Activated CD4-positive, alpha-beta T cell treated with anti-CD3 and anti-CD28 coated beads, Interleukin-2, amount 10 ng/mL, durations not matched to agents 24 days and 14 days (primary cell): ENCODE measurements at regions not wholly inside any gene's neighbourhood (a gene's known extent, or its start where the extent isn't known, plus 50 kb on each side); places are given as distances from the start of the nearest gene placed in this dataset.
"Not testable (repeated sequence)": the region's sequence is repeated elsewhere in the genome, so short reads cannot be mapped to it uniquely, and the experiment has no call there.

Source experiments
- DNase-seq: peaks from one replicate; pipeline ENCODE4 v3.0.0; 2022
- H3K27ac Mint-ChIP-seq: one replicate; pipeline ENCODE4 v1.8.0; 2022; ENCODE audit warnings: mild to moderate bottlenecking, mixed read lengths
- H3K27me3 Mint-ChIP-seq: one replicate; pipeline ENCODE4 v1.8.0; 2022; ENCODE audit warnings: mixed read lengths
- H3K36me3 Mint-ChIP-seq: one replicate; pipeline ENCODE4 v1.8.0; 2022; ENCODE audit warnings: low read depth, mild to moderate bottlenecking, mixed read lengths
- H3K4me1 Mint-ChIP-seq: one replicate; pipeline ENCODE4 v1.8.0; 2021; ENCODE audit warnings: mixed read lengths
- H3K4me3 Mint-ChIP-seq: one replicate; pipeline ENCODE4 v1.8.0; 2022; ENCODE audit warnings: mild to moderate bottlenecking, moderate library complexity, mixed read lengths
- H3K9me3 Mint-ChIP-seq: one replicate; pipeline ENCODE4 v1.8.0; 2021; ENCODE audit warnings: mixed read lengths
- intact Hi-C: fragments of 100-400 bp; cut with micrococcal nuclease; formaldehyde crosslinking; loops from one replicate; pipeline ENCODE4 v1.15.1; 2023

DNA sequence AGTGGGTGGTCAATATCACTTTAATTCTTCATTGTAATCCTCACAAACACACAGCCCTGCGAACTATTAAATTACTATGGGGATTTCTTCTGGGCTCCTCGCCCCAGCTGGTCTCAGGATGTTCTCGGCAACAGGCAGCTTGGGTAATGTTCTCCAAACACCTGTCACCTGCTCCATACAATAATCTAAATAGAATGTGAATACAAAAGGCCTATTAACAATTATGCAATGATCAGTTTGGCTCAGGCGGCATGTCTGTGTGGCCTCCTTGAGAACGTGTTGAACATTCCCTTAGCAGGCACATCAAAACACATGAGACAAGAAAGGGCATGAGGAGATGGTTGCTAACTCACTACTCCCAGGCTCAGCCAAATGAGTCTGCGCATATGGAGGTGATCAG, 158.6 kb upstream of the KBTBD8 start:
- H3K9me3 Mint-ChIP-seq = no peaks in the 10 kb centered on the region
- H3K27ac Mint-ChIP-seq = no peak overlapping the region
- H3K4me1 Mint-ChIP-seq = no peaks in the 10 kb centered on the region
- intact Hi-C loops = no loop called here
- H3K4me3 Mint-ChIP-seq = no peak overlapping the region
- no peak for DNase-seq
- no peaks in the 10 kb centered on the region for H3K36me3 Mint-ChIP-seq
- H3K27me3 Mint-ChIP-seq = no peaks in the 10 kb centered on the region

DNA sequence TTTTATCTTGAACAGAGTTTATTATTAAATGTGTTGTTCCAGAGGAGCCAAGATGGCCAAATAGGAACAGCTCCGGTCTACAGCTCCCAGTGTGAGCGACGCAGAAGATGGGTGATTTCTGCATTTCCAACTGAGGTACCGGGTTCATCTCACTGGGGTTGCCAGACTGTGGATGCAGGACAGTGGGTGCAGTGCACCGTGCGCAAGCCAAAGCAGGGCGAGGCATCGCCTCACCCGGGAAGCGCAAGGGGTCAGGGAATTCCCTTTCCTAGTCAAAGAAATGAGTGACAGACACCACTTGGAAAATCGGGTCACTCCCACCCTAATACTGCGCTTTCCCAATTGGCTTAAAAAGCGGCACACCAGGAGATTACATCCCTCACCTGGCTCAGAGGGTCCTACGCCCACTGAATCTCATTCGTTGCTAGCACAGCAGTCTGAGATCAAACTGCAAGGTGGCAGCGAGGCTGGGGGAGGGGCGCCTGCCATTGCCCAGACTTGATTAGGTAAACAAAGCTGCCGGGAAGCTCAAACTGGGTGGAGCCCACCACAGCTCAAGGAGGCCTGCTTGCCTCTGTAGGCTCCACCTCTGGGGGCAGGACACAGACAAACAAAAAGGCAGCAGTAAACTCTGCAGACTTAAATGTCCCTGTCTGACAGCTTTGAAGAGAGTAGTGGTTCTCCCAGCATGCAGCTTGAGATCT, 155.2 kb upstream of the KBTBD8 start:
- H3K4me3 Mint-ChIP-seq, H3K36me3 Mint-ChIP-seq, H3K4me1 Mint-ChIP-seq, DNase-seq, H3K27ac Mint-ChIP-seq, intact Hi-C loops, H3K27me3 Mint-ChIP-seq: not testable (repeated sequence)
- H3K9me3 Mint-ChIP-seq = peaks cover 12% of the 10 kb centered on the region

DNA sequence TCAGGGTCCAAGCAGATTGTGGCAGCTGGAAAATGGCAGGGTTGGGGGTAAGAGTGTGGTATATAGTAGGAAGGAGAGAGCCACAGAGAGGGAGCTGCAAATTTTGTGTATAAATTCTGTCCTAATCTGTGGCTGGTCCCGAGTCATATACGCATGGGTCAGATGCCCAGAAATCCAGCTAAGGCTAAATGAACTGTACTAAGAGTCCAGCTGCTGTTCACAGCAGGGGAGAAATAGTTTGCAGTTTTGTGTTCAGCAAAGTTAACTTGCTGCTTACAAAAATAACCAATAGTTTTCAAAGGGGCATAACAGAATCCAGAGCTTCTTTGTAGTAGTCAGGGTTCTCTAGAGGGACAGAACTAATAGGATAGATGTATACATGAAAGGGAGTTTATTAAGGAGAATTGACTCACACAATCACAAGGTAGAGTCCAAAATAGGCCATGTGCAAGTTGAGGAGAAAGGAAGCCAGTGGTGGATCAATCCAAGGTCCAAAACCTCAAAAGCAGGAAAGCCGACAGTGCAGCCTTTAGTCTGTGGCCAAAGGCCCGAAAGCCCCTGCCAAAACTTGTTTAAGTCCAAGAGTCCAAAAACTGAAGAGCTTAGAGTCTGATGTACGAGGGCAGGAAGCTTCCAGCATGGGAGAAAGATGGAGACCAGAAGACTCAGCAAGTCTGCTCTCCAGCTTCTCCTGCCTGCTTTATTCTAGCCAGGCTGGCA, 146.1 kb upstream of the KBTBD8 start:
- intact Hi-C loops = no loop called here
- H3K36me3 Mint-ChIP-seq = no peaks in the 10 kb centered on the region
- no peak overlapping the region for H3K27ac Mint-ChIP-seq
- no peak overlapping the region for H3K4me3 Mint-ChIP-seq
- H3K27me3 Mint-ChIP-seq = peaks cover 4% of the 10 kb centered on the region
- no peaks in the 10 kb centered on the region for H3K9me3 Mint-ChIP-seq
- H3K4me1 Mint-ChIP-seq = no peaks in the 10 kb centered on the region
- DNase-seq = no peak

DNA sequence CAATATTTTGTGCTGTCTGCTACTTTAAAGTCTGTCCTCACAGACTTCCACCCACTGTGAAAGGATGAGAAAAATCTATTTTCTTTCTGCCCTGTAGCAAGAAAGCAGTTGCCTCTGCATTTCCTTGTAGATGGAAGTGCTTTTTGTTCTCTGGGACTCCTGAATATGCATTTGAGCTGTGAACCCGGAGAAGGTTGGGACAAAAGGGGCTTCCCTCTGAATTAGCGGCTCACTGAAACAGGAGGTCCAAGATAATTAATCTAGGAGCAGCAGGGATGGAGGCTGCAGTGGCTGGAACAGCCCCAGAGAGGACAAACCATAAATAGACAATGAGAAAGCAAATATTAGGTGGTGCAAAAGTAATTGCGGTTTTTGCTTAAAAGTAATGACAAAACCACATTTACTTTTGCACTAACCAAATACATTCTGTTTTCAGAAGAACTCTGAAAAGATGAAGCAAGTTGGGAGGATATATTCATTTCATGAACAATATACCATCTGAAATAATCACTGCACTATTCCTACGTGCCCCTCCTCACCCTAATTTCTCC, 143.4 kb upstream of the KBTBD8 start:
- Mint-ChIP-seq H3K27ac (no peak overlapping the region), H3K4me3 (no peak overlapping the region), H3K36me3 (no peaks in the 10 kb centered on the region), H3K4me1 (no peaks in the 10 kb centered on the region), H3K27me3 (peaks cover 4% of the 10 kb centered on the region), H3K9me3 (no peaks in the 10 kb centered on the region)
- intact Hi-C loops = no loop called here
- DNase-seq = no peak

DNA sequence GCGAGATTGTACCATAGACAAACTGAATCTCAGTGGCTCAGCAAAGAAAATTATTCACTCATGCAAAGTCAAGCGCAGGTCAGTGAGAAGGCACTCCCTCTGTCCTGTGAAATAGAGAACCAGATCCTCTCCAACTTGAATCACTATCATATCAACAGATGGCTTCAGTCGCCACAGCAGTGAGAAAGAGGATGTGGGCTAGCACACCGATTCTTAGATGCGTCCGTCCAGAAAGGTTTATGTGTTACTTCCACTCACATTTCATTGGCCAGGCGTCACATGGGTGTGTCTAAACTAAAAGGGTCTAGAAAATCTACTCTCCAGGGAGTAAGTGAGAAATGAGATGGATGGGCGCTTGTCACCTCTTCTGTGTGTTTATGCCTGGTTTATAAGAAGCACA, 141.6 kb upstream of the KBTBD8 start:
- H3K27me3 Mint-ChIP-seq = peaks cover 4% of the 10 kb centered on the region
- intact Hi-C loops = no loop called here
- H3K36me3 Mint-ChIP-seq = no peaks in the 10 kb centered on the region
- no peak overlapping the region for H3K4me3 Mint-ChIP-seq
- H3K27ac Mint-ChIP-seq = no peak overlapping the region
- H3K4me1 Mint-ChIP-seq = no peaks in the 10 kb centered on the region
- no peak for DNase-seq
- H3K9me3 Mint-ChIP-seq = no peaks in the 10 kb centered on the region

DNA sequence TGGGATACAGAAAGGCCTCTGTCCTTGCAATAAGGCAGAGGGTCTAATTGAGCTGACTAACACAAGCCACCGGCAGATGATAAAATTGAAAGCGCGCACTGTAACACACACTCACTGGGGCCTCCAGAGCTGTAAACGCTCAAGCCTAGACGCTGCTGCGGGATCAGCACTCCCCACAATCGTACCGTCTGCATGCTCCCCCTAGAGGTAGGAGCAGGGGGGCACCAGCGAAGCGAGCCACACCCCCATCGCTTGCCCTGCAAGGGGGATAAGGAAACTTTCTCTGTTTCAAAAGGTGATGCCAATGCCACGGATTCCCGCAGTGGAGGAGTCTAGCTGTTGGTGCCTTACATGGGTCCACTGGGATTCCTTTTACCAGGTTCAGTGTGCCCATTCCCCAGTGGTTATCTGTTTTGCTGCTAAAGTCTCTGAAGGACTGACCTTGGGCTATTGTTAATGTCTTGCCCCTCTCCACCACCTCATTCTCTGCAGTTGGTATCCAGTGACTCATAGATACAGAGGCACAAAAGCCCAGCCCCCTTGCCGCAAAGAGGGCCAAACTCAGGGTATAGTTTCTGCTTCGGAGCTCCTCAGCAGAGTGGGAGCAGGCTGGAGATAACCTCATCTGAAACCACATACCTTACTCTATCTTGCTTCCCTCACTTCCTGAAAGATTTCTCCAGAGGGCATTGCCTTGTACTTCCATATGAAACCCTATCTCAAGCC, 139.3 kb upstream of the KBTBD8 start:
- intact Hi-C loops = no loop called here
- Mint-ChIP-seq H3K4me1 (no peaks in the 10 kb centered on the region), H3K9me3 (no peaks in the 10 kb centered on the region), H3K27me3 (peaks cover 4% of the 10 kb centered on the region), H3K36me3 (no peaks in the 10 kb centered on the region), H3K4me3 (no peak overlapping the region), H3K27ac (no peak overlapping the region)
- DNase-seq = no peak

DNA sequence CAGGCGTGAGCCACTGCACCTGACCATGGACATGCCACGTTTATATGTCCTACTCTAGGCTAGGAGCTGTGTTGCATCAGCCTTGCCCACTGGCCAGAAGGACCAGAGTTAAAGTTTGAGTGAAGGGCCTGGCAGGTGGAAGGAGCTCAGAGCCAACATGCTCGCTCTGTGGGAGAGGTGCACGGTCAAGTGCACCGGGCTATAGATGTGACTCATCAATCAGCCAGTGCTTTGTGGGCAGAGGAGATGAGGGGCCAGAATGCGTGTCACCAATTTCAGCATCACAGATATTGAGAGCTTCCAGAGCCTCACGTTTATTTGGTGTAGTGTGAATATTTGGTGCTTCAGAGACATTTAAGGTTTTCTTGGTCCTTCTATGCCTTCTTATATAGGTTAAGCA, 137.3 kb upstream of the KBTBD8 start:
- H3K4me1 Mint-ChIP-seq = no peaks in the 10 kb centered on the region
- H3K4me3 Mint-ChIP-seq = no peak overlapping the region
- no peak for DNase-seq
- intact Hi-C loops = no loop called here
- no peaks in the 10 kb centered on the region for H3K36me3 Mint-ChIP-seq
- H3K9me3 Mint-ChIP-seq = no peaks in the 10 kb centered on the region
- H3K27ac Mint-ChIP-seq = no peak overlapping the region
- H3K27me3 Mint-ChIP-seq = no peaks in the 10 kb centered on the region

DNA sequence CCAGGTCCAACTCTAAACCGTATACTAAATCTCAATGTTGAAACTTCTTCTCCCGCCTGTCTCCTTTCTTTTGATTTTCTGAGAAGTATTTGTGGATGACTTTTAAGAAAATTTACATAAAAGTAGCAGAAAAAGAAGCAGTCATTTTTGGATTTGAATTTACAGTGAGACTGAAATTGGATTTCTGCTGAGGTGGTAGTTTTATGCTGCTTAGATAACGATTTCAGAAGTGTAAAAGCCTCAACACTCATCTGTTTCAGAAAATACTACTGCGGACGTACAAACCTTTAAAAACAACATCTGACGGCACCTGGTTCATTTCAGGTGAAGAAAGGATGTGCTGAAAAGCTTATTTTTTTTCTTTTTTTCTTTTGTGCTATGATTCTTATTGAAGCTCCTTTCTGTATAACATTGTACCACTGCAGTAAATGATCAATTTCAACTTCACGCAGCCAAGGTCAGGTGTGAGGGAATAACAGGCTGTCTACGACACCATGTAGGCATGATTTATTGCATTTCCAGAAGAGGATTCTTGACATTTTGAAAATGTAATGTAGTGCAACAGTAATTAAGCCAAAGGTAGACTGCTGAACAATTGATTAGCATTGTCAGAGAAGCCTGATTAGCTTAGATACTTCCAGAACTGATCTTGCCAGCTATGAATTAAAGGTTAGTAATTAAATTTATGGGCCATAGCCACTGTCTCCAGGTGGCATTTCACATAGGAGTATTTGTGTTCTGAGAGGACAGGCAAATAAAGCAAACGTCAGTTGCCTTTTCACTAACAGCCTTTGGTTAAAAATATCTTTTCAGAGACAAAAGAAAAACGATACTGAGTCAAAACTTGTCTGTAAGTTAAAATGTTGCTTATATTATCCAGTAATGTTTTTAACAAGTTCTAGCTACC, 134.6 kb upstream of the KBTBD8 start:
- no peak for DNase-seq
- Mint-ChIP-seq H3K27ac (no peak overlapping the region), H3K27me3 (no peaks in the 10 kb centered on the region), H3K4me3 (no peak overlapping the region), H3K36me3 (no peaks in the 10 kb centered on the region), H3K9me3 (no peaks in the 10 kb centered on the region), H3K4me1 (no peaks in the 10 kb centered on the region)
- intact Hi-C loops = no loop called here

DNA sequence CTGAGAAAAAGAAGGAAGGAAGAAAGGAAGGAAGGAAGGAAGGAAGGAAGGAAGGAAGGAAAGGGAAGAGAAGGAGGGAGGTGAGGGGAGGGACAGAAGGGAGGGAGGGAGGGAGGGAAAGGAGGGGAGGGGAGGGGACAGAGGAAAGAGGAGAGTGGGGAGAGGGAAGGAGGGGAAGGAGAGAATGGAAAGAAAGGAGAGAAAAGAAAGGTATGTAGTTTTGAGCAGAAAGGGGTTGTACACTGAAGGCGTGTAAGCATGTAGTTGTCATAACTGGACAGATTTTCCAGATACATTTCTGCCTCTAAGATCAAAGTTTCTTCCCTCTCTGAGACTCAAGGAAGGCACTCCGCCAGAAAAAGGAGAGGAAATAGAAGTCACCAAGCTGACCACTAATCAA, 113.4 kb upstream of the KBTBD8 start:
- Mint-ChIP-seq H3K36me3 (no peaks in the 10 kb centered on the region), H3K4me1 (no peaks in the 10 kb centered on the region), H3K9me3 (no peaks in the 10 kb centered on the region), H3K27ac (no peak overlapping the region), H3K27me3 (no peaks in the 10 kb centered on the region), H3K4me3 (no peak overlapping the region)
- intact Hi-C loops = no loop called here
- no peak for DNase-seq

DNA sequence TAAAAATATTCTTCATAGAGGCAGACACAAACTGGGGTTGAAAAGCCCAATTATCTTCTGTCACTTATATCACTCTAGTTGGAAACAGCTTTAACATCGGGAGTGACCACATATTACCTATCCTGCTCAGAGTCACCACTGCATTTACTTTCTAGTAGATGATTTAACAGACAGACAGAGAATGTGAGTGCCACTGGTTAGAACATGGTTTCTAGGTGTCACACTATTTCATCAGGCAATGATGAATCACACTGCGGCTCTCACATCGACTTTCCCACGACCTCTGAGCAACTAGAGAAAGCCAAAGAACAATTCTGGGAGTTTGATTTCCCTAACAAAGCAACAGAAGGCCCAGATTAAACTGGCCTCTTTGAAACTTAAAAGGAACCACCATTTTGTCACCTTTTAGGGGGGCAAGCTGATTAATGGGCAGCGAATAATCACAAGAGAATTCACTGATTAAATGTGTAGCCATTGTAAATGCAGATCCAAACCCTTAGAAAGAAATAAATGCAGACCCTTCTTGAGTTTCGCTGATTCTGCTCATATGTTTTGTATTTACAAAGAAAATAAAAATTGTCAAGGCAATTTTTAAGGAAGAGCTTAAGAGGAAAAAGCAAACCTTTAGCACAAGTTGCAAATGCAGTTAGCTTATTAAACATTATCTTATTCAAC, 112.6 kb upstream of the KBTBD8 start:
- no peaks in the 10 kb centered on the region for H3K36me3 Mint-ChIP-seq

DNA sequence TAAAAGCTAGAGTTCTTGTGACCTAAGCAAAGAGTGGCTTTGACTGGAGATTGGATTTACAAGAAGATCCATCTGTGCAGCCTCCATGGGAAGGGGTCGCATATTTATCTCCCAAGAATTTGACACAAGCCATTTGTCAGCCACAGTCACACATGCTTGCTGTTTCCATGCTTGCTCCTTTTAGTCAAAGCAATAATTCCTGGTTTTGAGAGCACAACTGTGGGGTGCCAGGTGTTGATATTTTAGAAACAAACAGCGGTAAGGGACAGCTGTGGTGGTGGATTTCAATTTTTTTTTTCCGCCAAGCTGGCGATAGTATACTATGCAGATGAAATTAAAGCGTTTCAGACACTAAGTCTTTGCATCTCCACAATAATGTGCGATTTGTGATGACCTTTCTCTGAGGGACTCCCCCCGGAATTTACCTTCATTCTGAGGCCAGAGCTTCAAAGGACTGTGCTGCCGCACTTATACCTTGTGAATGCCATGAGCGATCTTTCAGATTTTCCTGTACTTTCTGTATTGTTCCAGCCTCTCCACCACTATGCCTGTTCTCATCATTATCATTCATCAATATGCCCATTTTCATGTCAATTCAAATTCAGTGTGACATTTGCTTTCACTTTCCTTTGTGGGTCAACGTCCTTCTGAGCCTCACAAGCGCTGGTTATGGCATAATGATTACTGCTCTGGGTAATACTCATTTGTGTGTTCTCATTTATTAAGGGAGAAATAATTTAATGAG, 108.2 kb upstream of the KBTBD8 start:
- Mint-ChIP-seq H3K4me3 (no peak overlapping the region), H3K9me3 (no peaks in the 10 kb centered on the region), H3K4me1 (no peaks in the 10 kb centered on the region), H3K27me3 (no peaks in the 10 kb centered on the region), H3K36me3 (no peaks in the 10 kb centered on the region), H3K27ac (no peak overlapping the region)
- no peak for DNase-seq
- intact Hi-C loops = no loop called here

More for the DNA sequence above, 112.6 kb upstream of the KBTBD8 start:
- H3K4me3 Mint-ChIP-seq = no peak overlapping the region
- H3K27ac Mint-ChIP-seq = no peak overlapping the region
- DNase-seq = no peak
- H3K9me3 Mint-ChIP-seq = no peaks in the 10 kb centered on the region
- H3K27me3 Mint-ChIP-seq = no peaks in the 10 kb centered on the region
- intact Hi-C loops = no loop called here
- H3K4me1 Mint-ChIP-seq = no peaks in the 10 kb centered on the region

DNA sequence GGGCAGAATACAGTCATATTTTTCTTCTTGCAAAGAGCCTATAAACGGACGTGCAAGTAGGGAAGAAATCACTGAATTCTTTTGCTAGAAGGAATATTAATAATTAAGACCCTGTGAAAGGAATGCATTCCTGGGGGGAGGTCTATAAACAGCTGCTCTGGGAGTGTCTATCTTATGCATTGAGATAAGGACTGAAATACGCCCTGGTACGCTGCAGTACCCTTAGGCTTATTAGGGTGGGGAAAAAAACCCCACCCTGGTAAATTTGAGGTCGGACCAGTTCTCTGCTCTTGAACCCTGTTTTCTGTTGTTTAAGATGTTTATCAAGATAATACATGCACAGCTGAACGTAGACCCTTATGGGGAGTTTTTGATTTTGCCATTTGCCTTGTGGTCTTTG, 100.0 kb upstream of the KBTBD8 start:
- no peaks in the 10 kb centered on the region for H3K36me3 Mint-ChIP-seq
- H3K4me3 Mint-ChIP-seq = no peak overlapping the region
- H3K27me3 Mint-ChIP-seq = no peaks in the 10 kb centered on the region
- no peak for DNase-seq
- intact Hi-C loops = no loop called here
- H3K27ac Mint-ChIP-seq = no peak overlapping the region
- H3K9me3 Mint-ChIP-seq = peaks cover 31% of the 10 kb centered on the region
- H3K4me1 Mint-ChIP-seq = no peaks in the 10 kb centered on the region
